Natural killer cell (primary cell): ENCODE measurements at regions not wholly inside any gene's neighbourhood (a gene's known extent, or its start where the extent isn't known, plus 50 kb on each side); places are given as distances from the start of the nearest gene placed in this dataset.

Source experiments
- ATAC-seq, 3 donors: fragments of 150-1000 bp in 2 of 3; fragments of 200-7000 bp in 1 of 3; cut with Tn5 transposase; 1 replicate in 1 of 3; 2 replicates in 2 of 3; pipeline ENCODE4 v1.10.0; 2021; ENCODE audit warnings: mild to moderate bottlenecking in 2 of 3, moderate library complexity in 2 of 3
- DNase-seq, 2 donors: peaks; one replicate each; pipeline versions ENCODE4 v3.0.0 to v3.0.0-alpha.2; 2013 to 2021; ENCODE audit warnings: mixed read lengths in 1 of 2
- H3K27ac ChIP-seq: one replicate; pipeline ENCODE4 v1.5.1; 2013; ENCODE audit warnings: mild to moderate bottlenecking, low read length
- H3K27me3 ChIP-seq: one replicate; pipeline ENCODE4 v1.6.1; 2013; ENCODE audit warnings: low read length; ENCODE audit not compliant: control insufficient read depth, insufficient read depth
- H3K36me3 ChIP-seq: one replicate; pipeline ENCODE4 v1.6.1; 2013; ENCODE audit warnings: low read length; ENCODE audit not compliant: control insufficient read depth, insufficient read depth
- H3K4me1 ChIP-seq: one replicate; pipeline ENCODE4 v1.6.1; 2013; ENCODE audit warnings: low read length; ENCODE audit not compliant: control insufficient read depth, insufficient read depth
- H3K4me3 ChIP-seq: one replicate; pipeline ENCODE4 v1.5.1; 2013; ENCODE audit warnings: low read length
- H3K9me3 ChIP-seq: one replicate; pipeline ENCODE4 v1.6.1; 2013; ENCODE audit warnings: low read length; ENCODE audit not compliant: control insufficient read depth, insufficient read depth
- H3K27ac Mint-ChIP-seq, 2 donors: one replicate each; pipeline ENCODE4 v1.8.0; 2022; ENCODE audit warnings: mild to moderate bottlenecking in 2 of 2, mixed read lengths in 2 of 2, moderate library complexity in 1 of 2
- H3K27me3 Mint-ChIP-seq, 2 donors: one replicate each; pipeline ENCODE4 v1.8.0; 2022; ENCODE audit warnings: low read depth in 2 of 2, mixed read lengths in 2 of 2
- H3K36me3 Mint-ChIP-seq: one replicate; pipeline ENCODE4 v1.8.0; 2022; ENCODE audit warnings: mixed read lengths
- H3K4me1 Mint-ChIP-seq, 2 donors: one replicate each; pipeline ENCODE4 v1.8.0; 2022; ENCODE audit warnings: mixed read lengths in 2 of 2
- H3K4me3 Mint-ChIP-seq: one replicate; pipeline ENCODE4 v1.8.0; 2022; ENCODE audit warnings: mild to moderate bottlenecking, moderate library complexity, mixed read lengths
- H3K9me3 Mint-ChIP-seq, 2 donors: one replicate each; pipeline ENCODE4 v1.8.0; 2022; ENCODE audit warnings: mixed read lengths in 2 of 2
- whole genome bisulfite sequencing: methylation state at CpG from one replicate; pipeline ENCODE4 v1.1.7; 2013; ENCODE audit warnings: missing lambda C conversion rate; ENCODE audit not compliant: insufficient coverage; 5-methylcytosine and 5-hydroxymethylcytosine counted together
- intact Hi-C: fragments of 100-400 bp; cut with micrococcal nuclease; formaldehyde crosslinking; loops from one replicate; pipeline ENCODE4 v1.14.2; 2022
- TF ChIP-seq, protein P1 (sequence below): fragments of 200-600 bp; IDR thresholded peaks from one replicate; pipeline ENCODE4 v1.8.0; 2022; ENCODE audit warnings: antibody characterized with exemption

DNA sequence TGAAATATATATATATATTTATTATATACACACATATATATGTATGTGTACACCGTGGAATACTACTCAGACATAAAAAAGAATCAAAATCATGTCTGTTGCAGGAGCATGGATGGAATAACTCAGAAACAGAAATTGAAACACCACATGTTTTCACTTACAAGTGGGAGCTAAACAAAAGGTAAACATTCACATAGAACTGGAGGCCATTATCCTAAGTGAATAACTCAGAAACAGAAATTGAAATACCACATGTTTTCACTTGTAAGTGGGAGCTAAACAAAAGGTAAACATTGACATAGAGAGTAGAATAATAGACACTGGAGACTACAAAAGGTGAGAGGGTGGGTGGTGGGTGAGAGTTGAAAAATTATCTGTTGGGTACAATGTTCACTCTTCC is 171.5 kb upstream of the GOLIM4 start:
- TF ChIP-seq, protein P1, sequence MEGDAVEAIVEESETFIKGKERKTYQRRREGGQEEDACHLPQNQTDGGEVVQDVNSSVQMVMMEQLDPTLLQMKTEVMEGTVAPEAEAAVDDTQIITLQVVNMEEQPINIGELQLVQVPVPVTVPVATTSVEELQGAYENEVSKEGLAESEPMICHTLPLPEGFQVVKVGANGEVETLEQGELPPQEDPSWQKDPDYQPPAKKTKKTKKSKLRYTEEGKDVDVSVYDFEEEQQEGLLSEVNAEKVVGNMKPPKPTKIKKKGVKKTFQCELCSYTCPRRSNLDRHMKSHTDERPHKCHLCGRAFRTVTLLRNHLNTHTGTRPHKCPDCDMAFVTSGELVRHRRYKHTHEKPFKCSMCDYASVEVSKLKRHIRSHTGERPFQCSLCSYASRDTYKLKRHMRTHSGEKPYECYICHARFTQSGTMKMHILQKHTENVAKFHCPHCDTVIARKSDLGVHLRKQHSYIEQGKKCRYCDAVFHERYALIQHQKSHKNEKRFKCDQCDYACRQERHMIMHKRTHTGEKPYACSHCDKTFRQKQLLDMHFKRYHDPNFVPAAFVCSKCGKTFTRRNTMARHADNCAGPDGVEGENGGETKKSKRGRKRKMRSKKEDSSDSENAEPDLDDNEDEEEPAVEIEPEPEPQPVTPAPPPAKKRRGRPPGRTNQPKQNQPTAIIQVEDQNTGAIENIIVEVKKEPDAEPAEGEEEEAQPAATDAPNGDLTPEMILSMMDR, result no peak
- Histone ChIP-seq H3K4me3 (no peak overlapping the region), H3K27me3 (no peaks in the 10 kb centered on the region), H3K27ac (no peak overlapping the region), H3K4me1 (no peaks in the 10 kb centered on the region), H3K9me3 (no peaks in the 10 kb centered on the region), H3K36me3 (no peaks in the 10 kb centered on the region)
- peaks cover 0 to under 1% of the 10 kb centered on the region in 2 donors for H3K27me3 Mint-ChIP-seq
- no peaks in the 10 kb centered on the region for H3K4me1 Mint-ChIP-seq
- no peak overlapping the region for H3K4me3 Mint-ChIP-seq
- ATAC-seq (no peak), DNase-seq (no peak)
- intact Hi-C loops, result no loop called here
- H3K36me3 Mint-ChIP-seq, result no peaks in the 10 kb centered on the region
- no peak overlapping the region for H3K27ac Mint-ChIP-seq
- no CpG with 5 or more reads among the region's 1 CpG for WGBS
- H3K9me3 Mint-ChIP-seq, result peaks cover 0 to under 1% of the 10 kb centered on the region in 2 donors

DNA sequence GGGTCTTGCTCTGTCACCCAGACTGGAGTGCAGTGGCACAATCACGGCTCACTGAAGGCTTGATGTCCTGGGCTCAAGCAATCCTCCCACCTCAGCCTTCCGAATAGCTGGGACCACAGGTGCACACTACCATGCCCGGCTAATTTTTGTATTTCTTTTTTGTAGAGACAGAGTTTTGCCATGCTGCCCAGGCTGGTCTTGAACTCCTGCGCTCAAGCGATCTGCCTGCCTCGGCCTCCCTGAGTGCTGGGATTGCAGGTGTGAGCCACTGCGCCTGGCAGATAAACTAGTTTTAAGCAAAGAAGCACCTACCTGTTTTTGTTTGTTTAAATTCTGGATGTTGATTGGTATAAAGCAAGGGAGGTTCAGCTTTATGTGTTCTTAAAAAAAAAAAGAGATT is 170.6 kb upstream of the GOLIM4 start:
- Mint-ChIP-seq H3K4me3 (no peak overlapping the region), H3K27me3 (peaks cover 0 to 2% of the 10 kb centered on the region in 2 donors), H3K27ac (no peak overlapping the region), H3K9me3 (no peaks in the 10 kb centered on the region), H3K36me3 (no peaks in the 10 kb centered on the region), H3K4me1 (no peaks in the 10 kb centered on the region)
- H3K4me1 ChIP-seq, result no peaks in the 10 kb centered on the region
- no peaks in the 10 kb centered on the region for H3K36me3 ChIP-seq
- no peak for DNase-seq
- no peak overlapping the region for H3K27ac ChIP-seq
- H3K4me3 ChIP-seq, result no peak overlapping the region
- 96% methylated on average over 7 of the region's 7 CpGs for WGBS
- no peaks in the 10 kb centered on the region for H3K9me3 ChIP-seq
- ATAC-seq, result no peak
- intact Hi-C loops, result no loop called here
- TF ChIP-seq, protein P1, result no peak
- no peaks in the 10 kb centered on the region for H3K27me3 ChIP-seq

DNA sequence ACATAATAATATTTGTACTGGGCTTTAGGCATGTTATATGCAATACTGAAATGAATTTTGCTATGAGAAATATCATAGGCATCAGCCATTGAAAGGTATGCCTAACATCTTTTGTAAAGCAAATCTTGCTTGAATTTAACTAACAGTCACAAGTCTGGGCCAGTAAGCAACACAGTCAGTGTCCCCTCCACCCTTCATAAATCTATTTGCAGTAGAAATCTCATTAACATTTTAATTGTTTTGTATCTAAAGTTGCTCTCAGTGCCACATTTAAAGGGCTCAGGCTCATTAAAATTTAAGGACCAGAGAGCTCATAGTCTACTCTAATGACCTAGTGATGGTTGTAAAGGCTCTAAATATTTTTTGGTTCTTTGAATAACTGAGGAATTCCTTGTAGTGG is 167.2 kb upstream of the GOLIM4 start:
- peaks cover 0 to 10% of the 10 kb centered on the region in 2 donors for H3K27me3 Mint-ChIP-seq
- ATAC-seq (no peak), DNase-seq (no peak)
- H3K9me3 Mint-ChIP-seq, result no peaks in the 10 kb centered on the region
- H3K27ac Mint-ChIP-seq, result no peak overlapping the region
- no peaks in the 10 kb centered on the region for H3K4me1 Mint-ChIP-seq
- H3K36me3 Mint-ChIP-seq, result no peaks in the 10 kb centered on the region
- no peak overlapping the region for H3K4me3 ChIP-seq
- TF ChIP-seq, protein P1, result no peak
- H3K36me3 ChIP-seq, result no peaks in the 10 kb centered on the region
- H3K27ac ChIP-seq, result no peak overlapping the region
- no peaks in the 10 kb centered on the region for H3K9me3 ChIP-seq
- H3K4me3 Mint-ChIP-seq, result no peak overlapping the region
- H3K4me1 ChIP-seq, result no peaks in the 10 kb centered on the region
- intact Hi-C loops, result no loop called here
- no peaks in the 10 kb centered on the region for H3K27me3 ChIP-seq

DNA sequence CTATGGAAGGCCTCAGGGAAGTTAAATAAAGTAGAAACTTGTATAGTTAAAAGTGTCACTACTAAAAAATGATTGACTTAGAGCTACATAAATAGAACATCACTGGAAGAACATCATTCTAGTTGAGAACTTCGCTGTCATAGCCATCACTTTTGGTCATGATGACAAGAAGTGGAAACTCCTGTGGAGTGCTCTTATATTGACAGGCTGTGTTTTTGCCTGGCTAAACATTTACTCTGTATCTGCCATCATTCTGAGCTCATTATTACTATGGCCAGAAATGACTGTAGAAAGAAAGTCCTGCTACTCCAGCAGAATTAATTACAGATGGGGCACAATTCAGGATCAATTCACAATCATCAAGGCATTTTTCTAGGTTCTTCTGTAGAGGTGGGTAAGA is 165.1 kb upstream of the GOLIM4 start:
- TF ChIP-seq, protein P1, result no peak
- peaks cover 0 to 2% of the 10 kb centered on the region in 2 donors for H3K9me3 Mint-ChIP-seq
- no peak overlapping the region for H3K27ac Mint-ChIP-seq
- no peaks in the 10 kb centered on the region for H3K36me3 Mint-ChIP-seq
- no peak for ATAC-seq
- no peak overlapping the region for H3K4me3 Mint-ChIP-seq
- intact Hi-C loops, result no loop called here
- 100% methylated on average over 1 of the region's 1 CpG for WGBS
- H3K27ac ChIP-seq, result no peak overlapping the region
- peaks cover 0 to 10% of the 10 kb centered on the region in 2 donors for H3K27me3 Mint-ChIP-seq
- H3K4me1 ChIP-seq, result no peaks in the 10 kb centered on the region
- H3K9me3 ChIP-seq, result no peaks in the 10 kb centered on the region
- no peak overlapping the region for H3K4me3 ChIP-seq
- no peaks in the 10 kb centered on the region for H3K27me3 ChIP-seq
- no peaks in the 10 kb centered on the region for H3K36me3 ChIP-seq
- DNase-seq, result no peak
- no peaks in the 10 kb centered on the region for H3K4me1 Mint-ChIP-seq
